ENCODE measurements at regions not wholly inside any gene's neighbourhood (a gene's known extent, or its start where the extent isn't known, plus 50 kb on each side); places are given as distances from the start of the nearest gene placed in this dataset.

DNA sequence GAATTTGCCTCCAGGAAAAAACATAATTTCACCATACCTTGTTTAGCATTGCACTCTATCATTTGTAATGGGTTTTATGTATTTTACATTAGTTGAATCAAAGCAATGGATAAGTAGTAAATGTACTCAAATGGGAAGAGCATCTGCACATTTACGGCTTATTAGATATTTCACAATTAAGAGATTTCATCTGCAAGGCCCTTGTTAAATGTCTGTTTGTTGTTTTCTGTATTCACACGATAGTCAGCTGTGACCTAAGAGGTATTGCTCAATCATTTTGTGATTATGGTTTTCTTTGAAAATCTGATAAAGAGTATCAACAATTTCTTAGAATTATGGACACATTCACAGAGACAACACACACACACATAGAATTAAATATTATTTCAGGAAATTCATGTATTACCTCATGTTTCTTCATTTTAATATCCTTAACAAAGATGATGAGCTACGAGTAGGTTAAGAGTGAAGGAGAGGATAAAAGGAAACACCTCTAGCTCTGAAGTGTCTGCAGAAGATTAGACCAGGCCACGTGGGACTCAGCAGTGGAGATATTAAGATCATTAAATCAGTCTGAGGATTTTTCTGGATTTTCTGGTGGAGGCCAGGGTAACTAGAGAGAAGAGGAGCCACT lies 121.9 kb upstream of the POU1F1 start:
- intact Hi-C loops (cut with micrococcal nuclease), result no loop called here
- H2BK5ac ChIP-seq (ENCODE audit: low read depth, low read length, poor library complexity, severe bottlenecking), result no peak overlapping the region
- H2BK15ac ChIP-seq (ENCODE audit: low read depth, low read length), result no peak overlapping the region
- H3K79me1 ChIP-seq (ENCODE audit: low read depth in 1 of 2, low read length in 2 of 2), result no peaks in the 10 kb centered on the region
- H2AK9ac ChIP-seq (replicated peaks; ENCODE audit: low read depth, low read length, poor library complexity), result no peak overlapping the region
- no peak overlapping the region for H3K4me3 ChIP-seq (ENCODE audit: insufficient read depth, low read depth, low read length)
- no peaks in the 10 kb centered on the region for H3K27me3 ChIP-seq (ENCODE audit: control insufficient read depth, insufficient read depth, low read length)
- no peak overlapping the region for H3K18ac ChIP-seq (ENCODE audit: low read depth, low read length)
- BruUV-seq (replicated peaks), result no TSS peak
- H3K27ac ChIP-seq (ENCODE audit: insufficient read depth, low read length), result no peak overlapping the region
- no peak overlapping the region for H3K9ac ChIP-seq (ENCODE audit: low read depth, low read length)
- no peak overlapping the region for H3K14ac ChIP-seq (replicated peaks; ENCODE audit: low read depth, low read length)
- TF ChIP-seq FOS (IDR thresholded peaks at IDR 0.05; ENCODE audit: low read depth, low read length), result no peak
- peak; percentile 82 for TF ChIP-seq CEBPB (IDR thresholded peaks at IDR 0.05; ENCODE audit: low read depth, low read length)
- no peaks in the 10 kb centered on the region for H3K9me1 ChIP-seq (ENCODE audit: insufficient read depth, low read length)
- H3K23ac ChIP-seq (ENCODE audit: low read depth, low read length), result no peak overlapping the region
- H3K36me3 ChIP-seq (ENCODE audit: control insufficient read depth, insufficient read depth, low read length), result no peaks in the 10 kb centered on the region
- H4K91ac ChIP-seq (ENCODE audit: insufficient read depth, low read depth, low read length), result no peak overlapping the region
- no peak overlapping the region for H3K4me2 ChIP-seq (ENCODE audit: low read depth, low read length)
- no peaks in the 10 kb centered on the region for H4K20me1 ChIP-seq (ENCODE audit: insufficient read depth, low read length)
- ChIA-PET CTCF (no interaction called here), POLR2A (ENCODE audit: unreplicated experiment) (no interaction called here)
- H4K8ac ChIP-seq (ENCODE audit: low read depth in 2 of 2, low read length in 2 of 2), result no peak overlapping the region
- no peak for ATAC-seq (ENCODE audit: low read depth)
- H3K4ac ChIP-seq (ENCODE audit: low read depth, low read length), result no peak overlapping the region
- no peak overlapping the region for H2BK20ac ChIP-seq (ENCODE audit: low read depth, low read length)
- in situ Hi-C loops (cut with MboI; ENCODE audit: low sequenced_read_pairs), result no loop called here
- WGBS, 2 experiments (ENCODE audit: extremely low coverage in 2 of 2, insufficient read length in 1 of 2), result 0% methylated on average over 1 of the region's 4 CpGs; no CpG with 5 or more reads in 1 of the 2 experiments
- DNase-seq, result no peak
- H3K4me1 ChIP-seq (ENCODE audit: control insufficient read depth, insufficient read depth, low read length), result no peaks in the 10 kb centered on the region
- H2BK120ac ChIP-seq (ENCODE audit: low read depth, low read length), result no peak overlapping the region
- dilution Hi-C loops (cut with HindIII; ENCODE audit: low sequenced_read_pairs, unreplicated experiment), result no loop called here
- no peak overlapping the region for H2AK5ac ChIP-seq (ENCODE audit: low read depth, low read length)
- H3K9me3 ChIP-seq (ENCODE audit: control insufficient read depth, insufficient read depth, low read length), result no peaks in the 10 kb centered on the region
- no peak overlapping the region for H3K56ac ChIP-seq (ENCODE audit: extremely low read depth, insufficient read depth, low read length)
- H4K5ac ChIP-seq (ENCODE audit: low read depth, low read length), result no peak overlapping the region
- H2AFZ ChIP-seq (replicated peaks; ENCODE audit: low read length, poor library complexity), result no peak overlapping the region

Data from IMR-90 (cell line).